ENCODE measurements at regions not wholly inside any gene's neighbourhood (a gene's known extent, or its start where the extent isn't known, plus 50 kb on each side); places are given as distances from the start of the nearest gene placed in this dataset.

GRCh38 chr6:168741942-168742782, 301.2 kb downstream of the SMOC2 start:
- TF ChIP-seq CTCF (IDR thresholded peaks at IDR 0.05) = no peak
- TF ChIP-seq PHF8 (IDR thresholded peaks at IDR 0.05; ENCODE audit: borderline replicate concordance, low read depth) = no peak
- no peak for TF ChIP-seq SMC3 (IDR thresholded peaks at IDR 0.05)
- TF ChIP-seq EP300 (IDR thresholded peaks at IDR 0.05) = no peak
- TF ChIP-seq USF2 (IDR thresholded peaks at IDR 0.05) = no peak
- TF ChIP-seq CHD4 (IDR thresholded peaks at IDR 0.05; ENCODE audit: borderline replicate concordance) = no peak
- TF ChIP-seq HMGXB4 (CRISPR knock-in tag; IDR thresholded peaks at IDR 0.05; ENCODE audit: borderline replicate concordance) = no peak
- TF ChIP-seq ELK1 (IDR thresholded peaks at IDR 0.05; ENCODE audit: low read depth, low read length) = no peak
- TF ChIP-seq GATA3 (IDR thresholded peaks at IDR 0.05; ENCODE audit: borderline replicate concordance) = no peak
- TF ChIP-seq KDM1A (IDR thresholded peaks at IDR 0.05; ENCODE audit: low read depth) = no peak
- TF ChIP-seq HES2 (IDR thresholded peaks at IDR 0.05) = no peak
- TF ChIP-seq JUNB (IDR thresholded peaks at IDR 0.05) = no peak
- no peak for TF ChIP-seq CHD2 (IDR thresholded peaks at IDR 0.05; ENCODE audit: low read length, partially characterized antibody)
- TF ChIP-seq JUN (IDR thresholded peaks at IDR 0.05) = no peak

Data from A549 (cell line).